ENCODE measurements at regions not wholly inside any gene's neighbourhood (a gene's known extent, or its start where the extent isn't known, plus 50 kb on each side); places are given as distances from the start of the nearest gene placed in this dataset.

DNA sequence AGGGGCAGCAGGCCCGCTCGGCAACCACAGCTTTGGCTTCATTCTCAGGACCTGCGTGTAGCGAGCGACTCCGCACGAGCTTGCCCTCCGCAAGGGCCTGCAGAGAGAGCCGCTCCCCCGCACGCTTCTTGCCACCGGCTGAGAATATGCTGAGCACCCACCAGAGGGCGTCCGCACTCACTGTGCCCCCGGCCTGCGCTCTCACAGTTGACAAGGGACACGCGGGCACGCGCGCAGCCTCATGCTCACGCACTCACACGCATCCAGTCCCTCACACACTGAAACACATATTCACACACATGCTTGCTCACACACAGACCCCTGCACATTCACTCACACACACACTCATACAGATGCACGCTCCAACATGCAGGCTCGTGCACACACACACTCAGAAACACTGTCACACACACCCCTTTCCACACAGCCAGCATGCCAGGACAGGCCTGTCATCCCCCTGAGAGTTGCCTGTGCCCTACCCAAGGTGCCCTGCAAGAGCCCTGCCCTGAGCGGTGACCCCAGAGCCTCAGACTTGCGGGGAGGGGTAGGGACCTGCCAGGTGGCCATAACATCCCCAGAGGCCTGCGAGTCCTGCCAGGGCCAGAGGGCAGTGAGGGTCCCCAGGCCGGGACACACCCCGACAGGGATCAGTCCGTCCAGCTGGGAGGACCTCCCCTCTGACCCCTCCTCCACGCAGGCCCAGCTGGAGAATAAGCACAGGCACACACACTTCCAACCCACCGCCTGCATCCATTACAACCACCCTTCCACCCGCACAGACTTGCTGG is 174.1 kb downstream of the BMP7 start:
- intact Hi-C loops (cut with micrococcal nuclease): no loop called here

DNA sequence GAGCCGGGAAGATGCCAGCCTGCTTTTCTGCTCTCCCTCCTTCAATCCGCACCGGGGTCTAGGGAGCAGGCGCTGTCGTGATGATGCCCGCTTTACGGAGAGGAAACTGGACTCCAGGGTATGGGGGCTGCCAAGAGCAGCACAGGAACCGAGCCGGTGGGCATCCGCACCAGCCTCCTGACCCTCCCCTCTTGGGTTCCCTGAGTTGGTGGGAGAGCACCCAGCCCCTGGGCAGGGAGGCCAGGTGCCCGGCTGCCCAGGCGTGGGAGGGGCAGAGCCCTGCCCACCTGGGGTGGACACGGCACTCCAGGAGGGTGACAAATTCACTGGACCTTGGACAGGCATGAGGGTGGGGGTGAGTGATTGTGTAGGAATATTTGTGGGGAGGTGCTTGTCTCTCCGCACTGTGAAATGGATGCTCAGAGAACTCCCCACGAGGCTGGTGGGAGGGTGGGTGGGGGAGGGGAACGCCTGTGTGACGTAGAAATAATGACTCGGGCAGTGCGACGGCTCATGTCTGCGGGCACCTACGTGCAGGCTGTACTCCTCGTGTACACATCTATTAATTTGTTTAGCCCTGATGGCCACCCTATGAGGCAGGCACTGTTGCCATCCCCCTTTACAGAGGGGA is 173.4 kb downstream of the BMP7 start:
- DNase-seq: no peak
- H3K9me3 ChIP-seq (replicated peaks): no peaks in the 10 kb centered on the region
- H3K4me1 ChIP-seq: peaks cover 8% of the 10 kb centered on the region
- H3K36me3 ChIP-seq: no peaks in the 10 kb centered on the region
- no peak overlapping the region for H3K27ac ChIP-seq (replicated peaks)
- no peak overlapping the region for H3K4me3 ChIP-seq
- intact Hi-C loops (cut with micrococcal nuclease): no loop called here
- H3K27me3 ChIP-seq (ENCODE audit: low read depth): peaks cover 28% of the 10 kb centered on the region
- TF ChIP-seq, protein P1, sequence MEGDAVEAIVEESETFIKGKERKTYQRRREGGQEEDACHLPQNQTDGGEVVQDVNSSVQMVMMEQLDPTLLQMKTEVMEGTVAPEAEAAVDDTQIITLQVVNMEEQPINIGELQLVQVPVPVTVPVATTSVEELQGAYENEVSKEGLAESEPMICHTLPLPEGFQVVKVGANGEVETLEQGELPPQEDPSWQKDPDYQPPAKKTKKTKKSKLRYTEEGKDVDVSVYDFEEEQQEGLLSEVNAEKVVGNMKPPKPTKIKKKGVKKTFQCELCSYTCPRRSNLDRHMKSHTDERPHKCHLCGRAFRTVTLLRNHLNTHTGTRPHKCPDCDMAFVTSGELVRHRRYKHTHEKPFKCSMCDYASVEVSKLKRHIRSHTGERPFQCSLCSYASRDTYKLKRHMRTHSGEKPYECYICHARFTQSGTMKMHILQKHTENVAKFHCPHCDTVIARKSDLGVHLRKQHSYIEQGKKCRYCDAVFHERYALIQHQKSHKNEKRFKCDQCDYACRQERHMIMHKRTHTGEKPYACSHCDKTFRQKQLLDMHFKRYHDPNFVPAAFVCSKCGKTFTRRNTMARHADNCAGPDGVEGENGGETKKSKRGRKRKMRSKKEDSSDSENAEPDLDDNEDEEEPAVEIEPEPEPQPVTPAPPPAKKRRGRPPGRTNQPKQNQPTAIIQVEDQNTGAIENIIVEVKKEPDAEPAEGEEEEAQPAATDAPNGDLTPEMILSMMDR (IDR thresholded peaks at IDR 0.05; ENCODE audit: borderline replicate concordance): no peak

More for the DNA sequence above, 174.1 kb downstream of the BMP7 start:
- H3K4me3 ChIP-seq: no peak overlapping the region
- peaks cover 4% of the 10 kb centered on the region for H3K9me3 ChIP-seq (replicated peaks)
- DNase-seq: peak; percentile 49
- H3K27me3 ChIP-seq (ENCODE audit: low read depth): peaks cover 35% of the 10 kb centered on the region
- no peaks in the 10 kb centered on the region for H3K36me3 ChIP-seq
- TF ChIP-seq, protein P1 (IDR thresholded peaks at IDR 0.05; ENCODE audit: borderline replicate concordance): peak; percentile 78
- H3K27ac ChIP-seq (replicated peaks): no peak overlapping the region
- H3K4me1 ChIP-seq: peaks cover 8% of the 10 kb centered on the region

DNA sequence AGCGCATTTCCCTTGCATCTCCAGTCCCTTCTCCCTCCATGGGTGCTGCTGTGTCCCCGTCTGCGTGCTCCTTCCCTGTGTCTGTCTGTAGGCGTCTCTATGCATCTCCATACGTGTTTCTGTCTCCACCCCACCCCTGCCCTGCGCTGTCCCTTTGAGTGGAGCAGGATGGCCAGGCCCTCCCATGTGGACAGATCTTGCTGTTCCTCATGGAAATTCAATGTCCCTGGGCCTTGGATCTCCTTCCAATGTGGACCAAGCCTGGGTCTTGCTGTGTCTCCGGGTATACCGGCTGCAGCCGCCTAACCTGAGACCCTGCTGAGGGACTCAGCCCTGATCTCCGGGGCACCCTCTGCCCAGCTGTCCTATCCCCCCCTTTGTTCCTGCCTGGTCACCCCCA is 172.7 kb downstream of the BMP7 start:
- peaks cover 23% of the 10 kb centered on the region for H3K27me3 ChIP-seq (ENCODE audit: low read depth)
- intact Hi-C loops (cut with micrococcal nuclease): no loop called here
- TF ChIP-seq, protein P1 (IDR thresholded peaks at IDR 0.05; ENCODE audit: borderline replicate concordance): no peak
- no peak overlapping the region for H3K27ac ChIP-seq (replicated peaks)
- no peak for DNase-seq
- H3K4me1 ChIP-seq: peaks cover 8% of the 10 kb centered on the region
- H3K9me3 ChIP-seq (replicated peaks): no peaks in the 10 kb centered on the region
- H3K4me3 ChIP-seq: no peak overlapping the region
- H3K36me3 ChIP-seq: no peaks in the 10 kb centered on the region

DNA sequence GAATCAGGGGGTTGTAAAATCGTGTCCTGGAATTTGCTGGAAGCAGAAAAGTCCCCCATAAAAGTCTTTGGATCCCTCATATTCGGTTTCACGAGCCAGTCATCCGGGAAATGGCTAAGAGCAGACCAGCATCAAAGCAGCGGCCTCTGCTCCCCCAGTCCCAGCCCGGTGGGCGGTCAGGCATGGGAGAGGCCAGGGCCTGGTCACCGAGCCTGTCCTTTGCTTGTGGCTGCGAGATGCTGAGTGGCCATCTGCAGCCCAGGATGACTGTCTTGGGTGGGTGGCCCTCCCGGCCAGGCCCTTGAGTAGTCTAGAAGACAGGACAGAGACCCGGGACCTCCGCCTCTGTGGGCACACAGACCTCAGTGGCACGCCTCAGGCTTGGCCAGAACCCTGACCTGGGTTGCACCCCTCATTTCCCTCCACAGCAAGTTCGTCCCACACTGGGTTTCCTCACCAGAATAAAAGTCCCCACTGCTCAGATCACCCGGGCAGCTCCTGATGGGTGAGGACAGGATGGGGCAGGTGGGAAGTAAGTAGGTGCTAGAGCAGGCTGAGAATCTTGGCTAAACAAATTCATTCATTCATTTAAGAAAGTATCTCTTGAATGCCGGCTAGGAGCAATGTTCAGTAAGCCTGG is 172.1 kb downstream of the BMP7 start:
- intact Hi-C loops (cut with micrococcal nuclease): no loop called here
- peaks cover 17% of the 10 kb centered on the region for H3K27me3 ChIP-seq (ENCODE audit: low read depth)
- TF ChIP-seq, protein P1 (IDR thresholded peaks at IDR 0.05; ENCODE audit: borderline replicate concordance): no peak
- peaks cover 8% of the 10 kb centered on the region for H3K4me1 ChIP-seq
- no peaks in the 10 kb centered on the region for H3K36me3 ChIP-seq
- no peak overlapping the region for H3K4me3 ChIP-seq
- no peaks in the 10 kb centered on the region for H3K9me3 ChIP-seq (replicated peaks)
- no peak overlapping the region for H3K27ac ChIP-seq (replicated peaks)
- DNase-seq: no peak

DNA sequence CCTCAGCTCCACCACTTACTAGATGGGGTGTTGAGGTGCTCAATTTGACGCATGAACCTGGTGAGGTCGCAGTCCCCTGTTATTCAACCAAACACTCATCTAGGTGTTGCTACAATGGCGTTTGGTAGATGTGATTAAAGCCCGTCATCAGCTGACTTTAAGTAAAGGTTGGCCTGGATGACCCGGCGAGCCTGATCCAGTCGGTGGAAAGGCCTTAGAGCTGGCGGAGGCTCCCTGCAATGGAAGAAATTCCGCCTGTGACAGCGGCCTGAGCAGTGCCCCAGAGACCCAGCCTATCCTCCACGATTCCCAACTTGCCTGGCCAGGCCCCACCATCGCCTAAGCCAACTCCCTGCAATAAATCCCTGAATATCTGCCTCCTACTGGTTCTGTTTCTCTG is 171.4 kb downstream of the BMP7 start:
- intact Hi-C loops (cut with micrococcal nuclease): no loop called here
- no peaks in the 10 kb centered on the region for H3K9me3 ChIP-seq (replicated peaks)
- no peak overlapping the region for H3K4me3 ChIP-seq
- no peak overlapping the region for H3K27ac ChIP-seq (replicated peaks)
- H3K36me3 ChIP-seq: no peaks in the 10 kb centered on the region
- DNase-seq: no peak
- H3K4me1 ChIP-seq: peaks cover 8% of the 10 kb centered on the region
- peaks cover 11% of the 10 kb centered on the region for H3K27me3 ChIP-seq (ENCODE audit: low read depth)
- TF ChIP-seq, protein P1 (IDR thresholded peaks at IDR 0.05; ENCODE audit: borderline replicate concordance): no peak
